ENCODE measurements at regions not wholly inside any gene's neighbourhood (a gene's known extent, or its start where the extent isn't known, plus 50 kb on each side); places are given as distances from the start of the nearest gene placed in this dataset.

GRCh38 chr1:87814573-87814972 lies 485.9 kb downstream of the LMO4 start:
- 47 to 55% methylated on average over 1 of the region's 1 CpG for WGBS, 2 donors
- Histone ChIP-seq H3K4me1 (peaks cover 13% of the 10 kb centered on the region), H3K27me3 (no peaks in the 10 kb centered on the region), H3K9me3 (no peaks in the 10 kb centered on the region), H3K27ac (peak overlapping the region; percentile 27 to 71), H3K4me3 (no peak overlapping the region), H3K36me3 (ENCODE audit: low read depth, missing control alignments) (no peaks in the 10 kb centered on the region)
- DNase-seq, result no peak
- no peak for TF ChIP-seq CTCF (IDR thresholded peaks at IDR 0.05)
- TF ChIP-seq POLR2A (IDR thresholded peaks at IDR 0.05), result no peak
- intact Hi-C loops (cut with DNase I; ENCODE audit: low total_unique reads), result no loop called here

- TF ChIP-seq POLR2A (IDR thresholded peaks at IDR 0.05) (no peak), CTCF (IDR thresholded peaks at IDR 0.05) (no peak)
- H3K27ac ChIP-seq, result peak overlapping the region in 1 of 2 donors; percentile 71
- H3K4me1 ChIP-seq, result peaks cover 16% of the 10 kb centered on the region
- H3K4me3 ChIP-seq, result no peak overlapping the region
- H3K9me3 ChIP-seq, result no peaks in the 10 kb centered on the region
- intact Hi-C loops (cut with DNase I; ENCODE audit: low total_unique reads), result no loop called here
- H3K27me3 ChIP-seq, result no peaks in the 10 kb centered on the region
- no peaks in the 10 kb centered on the region for H3K36me3 ChIP-seq (ENCODE audit: low read depth, missing control alignments)
- DNase-seq, result no peak
- WGBS, 2 donors, result 55 to 63% methylated on average over 3 of the region's 3 CpGs
Measured at GRCh38 chr1:87816646-87817045, 488.0 kb downstream of the LMO4 start.

GRCh38 chr1:87820668-87821334 lies 492.1 kb downstream of the LMO4 start:
- Histone ChIP-seq H3K27me3 (no peaks in the 10 kb centered on the region), H3K4me1 (peaks cover 6% of the 10 kb centered on the region), H3K27ac (no peak overlapping the region), H3K36me3 (ENCODE audit: low read depth, missing control alignments) (no peaks in the 10 kb centered on the region), H3K9me3 (no peaks in the 10 kb centered on the region), H3K4me3 (no peak overlapping the region)
- 45% methylated on average over 8 of the region's 8 CpGs for WGBS, 2 donors
- TF ChIP-seq POLR2A (IDR thresholded peaks at IDR 0.05) (no peak), CTCF (IDR thresholded peaks at IDR 0.05) (no peak)
- intact Hi-C loops (cut with DNase I; ENCODE audit: low total_unique reads), result no loop called here
- DNase-seq, result no peak

GRCh38 chr1:87821335-87821697 lies 492.6 kb downstream of the LMO4 start:
- Histone ChIP-seq H3K4me3 (no peak overlapping the region), H3K9me3 (no peaks in the 10 kb centered on the region), H3K27me3 (no peaks in the 10 kb centered on the region), H3K4me1 (peaks cover 6% of the 10 kb centered on the region), H3K27ac (no peak overlapping the region), H3K36me3 (ENCODE audit: low read depth, missing control alignments) (no peaks in the 10 kb centered on the region)
- 90 to 94% methylated on average over 5 of the region's 5 CpGs for WGBS, 2 donors
- DNase-seq, result no peak
- intact Hi-C loops (cut with DNase I; ENCODE audit: low total_unique reads), result no loop called here
- no peak for TF ChIP-seq CTCF (IDR thresholded peaks at IDR 0.05)
- no peak for TF ChIP-seq POLR2A (IDR thresholded peaks at IDR 0.05)

GRCh38 chr1:87826681-87827251 lies 498.1 kb downstream of the LMO4 start:
- Histone ChIP-seq H3K36me3 (ENCODE audit: low read depth, missing control alignments) (no peaks in the 10 kb centered on the region), H3K4me3 (peak overlapping the region; percentile 7 to 31), H3K27ac (no peak overlapping the region), H3K27me3 (no peaks in the 10 kb centered on the region), H3K9me3 (no peaks in the 10 kb centered on the region), H3K4me1 (no peaks in the 10 kb centered on the region)
- TF ChIP-seq POLR2A (IDR thresholded peaks at IDR 0.05) (no peak), CTCF (IDR thresholded peaks at IDR 0.05) (no peak)
- 13 to 31% methylated on average over 7 of the region's 7 CpGs for WGBS, 2 donors
- intact Hi-C loops (cut with DNase I; ENCODE audit: low total_unique reads), result no loop called here
- peak; percentile 67 for DNase-seq

Data from testis (tissue), 2 donors.